ENCODE measurements at regions not wholly inside any gene's neighbourhood (a gene's known extent, or its start where the extent isn't known, plus 50 kb on each side); places are given as distances from the start of the nearest gene placed in this dataset.

GRCh38 chr7:79531116-79531515, 77.6 kb upstream of the MAGI2 start:
- TF ChIP-seq, protein P1, sequence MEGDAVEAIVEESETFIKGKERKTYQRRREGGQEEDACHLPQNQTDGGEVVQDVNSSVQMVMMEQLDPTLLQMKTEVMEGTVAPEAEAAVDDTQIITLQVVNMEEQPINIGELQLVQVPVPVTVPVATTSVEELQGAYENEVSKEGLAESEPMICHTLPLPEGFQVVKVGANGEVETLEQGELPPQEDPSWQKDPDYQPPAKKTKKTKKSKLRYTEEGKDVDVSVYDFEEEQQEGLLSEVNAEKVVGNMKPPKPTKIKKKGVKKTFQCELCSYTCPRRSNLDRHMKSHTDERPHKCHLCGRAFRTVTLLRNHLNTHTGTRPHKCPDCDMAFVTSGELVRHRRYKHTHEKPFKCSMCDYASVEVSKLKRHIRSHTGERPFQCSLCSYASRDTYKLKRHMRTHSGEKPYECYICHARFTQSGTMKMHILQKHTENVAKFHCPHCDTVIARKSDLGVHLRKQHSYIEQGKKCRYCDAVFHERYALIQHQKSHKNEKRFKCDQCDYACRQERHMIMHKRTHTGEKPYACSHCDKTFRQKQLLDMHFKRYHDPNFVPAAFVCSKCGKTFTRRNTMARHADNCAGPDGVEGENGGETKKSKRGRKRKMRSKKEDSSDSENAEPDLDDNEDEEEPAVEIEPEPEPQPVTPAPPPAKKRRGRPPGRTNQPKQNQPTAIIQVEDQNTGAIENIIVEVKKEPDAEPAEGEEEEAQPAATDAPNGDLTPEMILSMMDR (conservative IDR thresholded peaks at IDR 0.05) = no peak
- Mint-ChIP-seq H3K27me3 (ENCODE audit: low read depth) (no peaks in the 10 kb centered on the region), H3K27ac (ENCODE audit: unreplicated experiment) (peak overlapping the region; percentile 19), H3K36me3 (ENCODE audit: low read depth) (peaks cover 3% of the 10 kb centered on the region), H3K4me1 (peaks cover 25% of the 10 kb centered on the region), H3K4me3 (no peak overlapping the region), H3K9me3 (peaks cover 3% of the 10 kb centered on the region)
- no peak for DNase-seq (ENCODE audit: low read depth, low spot score)

GRCh38 chr7:79529881-79530235, 76.4 kb upstream of the MAGI2 start:
- Mint-ChIP-seq H3K27me3 (ENCODE audit: low read depth) (no peaks in the 10 kb centered on the region), H3K4me1 (peaks cover 25% of the 10 kb centered on the region), H3K4me3 (no peak overlapping the region), H3K36me3 (ENCODE audit: low read depth) (peaks cover 3% of the 10 kb centered on the region), H3K9me3 (peaks cover 3% of the 10 kb centered on the region), H3K27ac (ENCODE audit: unreplicated experiment) (no peak overlapping the region)
- no peak for DNase-seq (ENCODE audit: low read depth, low spot score)
- TF ChIP-seq, protein P1 (conservative IDR thresholded peaks at IDR 0.05) = no peak

GRCh38 chr7:79529214-79529880, 75.9 kb upstream of the MAGI2 start:
- TF ChIP-seq, protein P1 (conservative IDR thresholded peaks at IDR 0.05) = no peak
- Mint-ChIP-seq H3K9me3 (peaks cover 3% of the 10 kb centered on the region), H3K4me3 (no peak overlapping the region), H3K27ac (ENCODE audit: unreplicated experiment) (no peak overlapping the region), H3K36me3 (ENCODE audit: low read depth) (peaks cover 3% of the 10 kb centered on the region), H3K4me1 (peaks cover 25% of the 10 kb centered on the region), H3K27me3 (ENCODE audit: low read depth) (no peaks in the 10 kb centered on the region)
- DNase-seq (ENCODE audit: low read depth, low spot score) = no peak

GRCh38 chr7:79528421-79528820, 75.0 kb upstream of the MAGI2 start:
- Mint-ChIP-seq H3K27ac (ENCODE audit: unreplicated experiment) (peak overlapping the region; percentile 10), H3K36me3 (ENCODE audit: low read depth) (peaks cover 3% of the 10 kb centered on the region), H3K9me3 (peaks cover 3% of the 10 kb centered on the region), H3K4me1 (peaks cover 25% of the 10 kb centered on the region), H3K4me3 (no peak overlapping the region), H3K27me3 (ENCODE audit: low read depth) (no peaks in the 10 kb centered on the region)
- TF ChIP-seq, protein P1 (conservative IDR thresholded peaks at IDR 0.05) = no peak
- DNase-seq (ENCODE audit: low read depth, low spot score) = no peak

- no peaks in the 10 kb centered on the region for H3K4me1 Mint-ChIP-seq
- no peak for DNase-seq (ENCODE audit: low read depth, low spot score)
- H3K9me3 Mint-ChIP-seq = no peaks in the 10 kb centered on the region
- H3K36me3 Mint-ChIP-seq (ENCODE audit: low read depth) = no peaks in the 10 kb centered on the region
- H3K27ac Mint-ChIP-seq (ENCODE audit: unreplicated experiment) = no peak overlapping the region
- no peak overlapping the region for H3K4me3 Mint-ChIP-seq
- no peaks in the 10 kb centered on the region for H3K27me3 Mint-ChIP-seq (ENCODE audit: low read depth)
- TF ChIP-seq, protein P1 (conservative IDR thresholded peaks at IDR 0.05) = no peak
Measured at GRCh38 chr7:79524048-79524447, 70.6 kb upstream of the MAGI2 start.
